OCI-LY7 (cell line): ENCODE measurements at regions not wholly inside any gene's neighbourhood (a gene's known extent, or its start where the extent isn't known, plus 50 kb on each side); places are given as distances from the start of the nearest gene placed in this dataset.

Source experiments
- BruUV-seq: library from RNA; stranded (reverse); fragments of 400-500 nt; replicated peaks from 2 replicates; lab custom pipeline; 2021; lab: Mats Ljungman, UMichigan
- CTCF ChIA-PET: fragments of 300-600 bp; sonication (Branson Sonifier 250); formaldehyde crosslinking; loops from one replicate; lab custom pipeline; 2022; ENCODE audit warnings: antibody characterized with exemption; ENCODE audit not compliant: unreplicated experiment; lab: Charles Lee
- POLR2A ChIA-PET: fragments of 300-600 bp; sonication (Branson Sonifier 250); formaldehyde crosslinking; loops from one replicate; lab custom pipeline; 2022; ENCODE audit warnings: antibody characterized with exemption; lab: Charles Lee
- DNase-seq: peaks from one replicate; pipeline ENCODE4 v3.0.0-alpha.2; 2015; ENCODE audit warnings: low spot score
- H2AFZ ChIP-seq: fragments of 200-600 bp; sonication (generic), shearing (Covaris generic); 2 replicates; pipeline ENCODE4 v1.6.1; 2014; ENCODE audit warnings: mild to moderate bottlenecking, antibody characterized with exemption, low read length, moderate library complexity
- H3K27ac ChIP-seq: fragments of 200-600 bp; sonication (generic); 2 replicates; pipeline ENCODE4 v1.5.1; 2014; ENCODE audit warnings: mixed run types, low read depth, mild to moderate bottlenecking, moderate library complexity, low read length, inconsistent platforms; ENCODE audit not compliant: poor library complexity, severe bottlenecking
- H3K36me3 ChIP-seq: fragments of 200-600 bp; sonication (generic); 2 replicates; pipeline ENCODE4 v1.6.1; 2014; ENCODE audit warnings: mild to moderate bottlenecking, antibody characterized with exemption, low read length, moderate library complexity, mixed read lengths; ENCODE audit not compliant: insufficient read depth
- H3K4me1 ChIP-seq: fragments of 200-600 bp; sonication (generic); 2 replicates; pipeline ENCODE4 v1.5.1; 2014; ENCODE audit warnings: mild to moderate bottlenecking, low read length; ENCODE audit not compliant: insufficient read depth, poor library complexity, severe bottlenecking
- H3K4me2 ChIP-seq: fragments of 200-600 bp; sonication (generic); 2 replicates; pipeline ENCODE4 v1.6.1; 2014; ENCODE audit warnings: mild to moderate bottlenecking, low read length
- H3K4me3 ChIP-seq: fragments of 200-600 bp; sonication (generic); 2 replicates; pipeline ENCODE4 v1.5.1; 2014; ENCODE audit warnings: mild to moderate bottlenecking, low read depth, low read length; ENCODE audit not compliant: poor library complexity, severe bottlenecking
- H3K79me2 ChIP-seq: fragments of 200-600 bp; sonication (generic); 2 replicates; pipeline ENCODE4 v1.6.1; 2016; ENCODE audit warnings: low read depth, mild to moderate bottlenecking, low read length, moderate library complexity, mixed read lengths; ENCODE audit not compliant: insufficient read depth
- H3K9me2 ChIP-seq: fragments of 200-600 bp; sonication (generic); 2 replicates; pipeline ENCODE4 v1.6.1; 2016; ENCODE audit warnings: mild to moderate bottlenecking, low read length, mixed read lengths; ENCODE audit not compliant: insufficient read depth
- H3K9me3 ChIP-seq: fragments of 200-600 bp; sonication (generic); 2 replicates; pipeline ENCODE4 v1.6.1; 2014; ENCODE audit warnings: mild to moderate bottlenecking, mixed run types, low read length, mixed read lengths
- H4K20me1 ChIP-seq: fragments of 200-600 bp; sonication (generic); 2 replicates; pipeline ENCODE4 v1.6.1; 2014; ENCODE audit warnings: mild to moderate bottlenecking, antibody characterized with exemption, low read length, moderate library complexity, mixed read lengths; ENCODE audit not compliant: insufficient read depth
- EZH2phosphoT487 ChIP-seq: fragments of 200-600 bp; sonication (generic); IDR thresholded peaks from 2 replicates; pipeline ENCODE4 v1.6.1; 2018; ENCODE audit warnings: low read depth, borderline replicate concordance, mild to moderate bottlenecking, mixed run types, antibody characterized with exemption, low read length, moderate library complexity, mixed read lengths
- intact Hi-C: fragments of 100-400 bp; cut with micrococcal nuclease; formaldehyde crosslinking; loops from one replicate; pipeline ENCODE4 v1.10.0; 2022; ENCODE audit not compliant: unreplicated experiment
- TF ChIP-seq, protein P1 (sequence below): fragments of 200-600 bp; sonication (generic); conservative IDR thresholded peaks from 2 replicates; pipeline ENCODE4 v1.5.1; 2014; ENCODE audit warnings: mild to moderate bottlenecking, antibody characterized with exemption, low read length, moderate library complexity, mixed read lengths

DNA sequence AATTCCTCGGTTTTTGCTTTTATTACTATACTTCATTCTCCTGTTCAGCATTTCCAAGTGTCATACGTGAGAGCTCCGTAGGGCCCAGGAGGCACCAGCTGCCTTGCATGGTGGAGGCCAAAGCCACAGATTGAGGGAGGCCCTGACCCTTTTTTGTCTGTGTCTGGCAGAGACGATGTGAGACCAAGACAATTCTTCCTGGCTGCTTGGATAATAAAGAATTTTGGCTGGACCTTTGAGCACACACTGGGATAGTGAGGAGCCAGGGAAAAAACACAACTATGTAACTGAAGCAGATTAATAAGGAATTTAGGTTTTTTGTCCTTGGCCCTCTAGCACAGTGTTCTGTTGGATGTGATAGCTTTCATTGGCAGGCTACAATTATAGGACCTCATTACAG, 161.0 kb downstream of the CPXCR1 start:
- BruUV-seq, result no TSS peak
- POLR2A ChIA-PET, result no interaction called here
- Histone ChIP-seq H3K9me2 (no peaks in the 10 kb centered on the region), H3K9me3 (no peaks in the 10 kb centered on the region), H3K27ac (no peak overlapping the region), H4K20me1 (no peaks in the 10 kb centered on the region), H3K4me2 (no peak overlapping the region), H2AFZ (no peak overlapping the region), H3K79me2 (no peaks in the 10 kb centered on the region), H3K36me3 (no peaks in the 10 kb centered on the region), H3K4me1 (no peaks in the 10 kb centered on the region), H3K4me3 (no peak overlapping the region)
- TF ChIP-seq, protein P1, sequence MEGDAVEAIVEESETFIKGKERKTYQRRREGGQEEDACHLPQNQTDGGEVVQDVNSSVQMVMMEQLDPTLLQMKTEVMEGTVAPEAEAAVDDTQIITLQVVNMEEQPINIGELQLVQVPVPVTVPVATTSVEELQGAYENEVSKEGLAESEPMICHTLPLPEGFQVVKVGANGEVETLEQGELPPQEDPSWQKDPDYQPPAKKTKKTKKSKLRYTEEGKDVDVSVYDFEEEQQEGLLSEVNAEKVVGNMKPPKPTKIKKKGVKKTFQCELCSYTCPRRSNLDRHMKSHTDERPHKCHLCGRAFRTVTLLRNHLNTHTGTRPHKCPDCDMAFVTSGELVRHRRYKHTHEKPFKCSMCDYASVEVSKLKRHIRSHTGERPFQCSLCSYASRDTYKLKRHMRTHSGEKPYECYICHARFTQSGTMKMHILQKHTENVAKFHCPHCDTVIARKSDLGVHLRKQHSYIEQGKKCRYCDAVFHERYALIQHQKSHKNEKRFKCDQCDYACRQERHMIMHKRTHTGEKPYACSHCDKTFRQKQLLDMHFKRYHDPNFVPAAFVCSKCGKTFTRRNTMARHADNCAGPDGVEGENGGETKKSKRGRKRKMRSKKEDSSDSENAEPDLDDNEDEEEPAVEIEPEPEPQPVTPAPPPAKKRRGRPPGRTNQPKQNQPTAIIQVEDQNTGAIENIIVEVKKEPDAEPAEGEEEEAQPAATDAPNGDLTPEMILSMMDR, result no peak
- TF ChIP-seq EZH2phosphoT487, result no peak
- CTCF ChIA-PET, result no interaction called here
- intact Hi-C loops, result no loop called here
- DNase-seq, result no peak

DNA sequence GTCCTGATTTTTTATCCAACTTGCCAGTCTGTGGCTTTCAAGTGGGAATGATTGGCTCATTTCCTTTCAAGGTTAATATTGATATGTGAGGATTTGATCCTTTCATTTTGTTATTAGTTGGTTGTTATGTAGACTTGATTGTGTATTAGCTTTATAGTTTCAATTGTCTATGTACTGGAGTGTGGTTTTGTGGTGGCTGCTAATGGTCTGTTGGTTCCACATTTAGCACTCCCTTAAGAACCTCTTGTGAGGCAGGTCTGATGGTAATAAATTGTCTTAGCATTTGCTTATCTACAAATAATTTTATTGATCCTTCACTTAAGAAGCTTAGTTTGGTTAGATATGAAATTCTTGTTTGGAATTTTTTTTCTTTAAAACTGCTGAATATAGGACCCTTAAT, 190.6 kb downstream of the CPXCR1 start:
- DNase-seq, result no peak
- no TSS peak for BruUV-seq
- H3K27ac ChIP-seq, result no peak overlapping the region

DNA sequence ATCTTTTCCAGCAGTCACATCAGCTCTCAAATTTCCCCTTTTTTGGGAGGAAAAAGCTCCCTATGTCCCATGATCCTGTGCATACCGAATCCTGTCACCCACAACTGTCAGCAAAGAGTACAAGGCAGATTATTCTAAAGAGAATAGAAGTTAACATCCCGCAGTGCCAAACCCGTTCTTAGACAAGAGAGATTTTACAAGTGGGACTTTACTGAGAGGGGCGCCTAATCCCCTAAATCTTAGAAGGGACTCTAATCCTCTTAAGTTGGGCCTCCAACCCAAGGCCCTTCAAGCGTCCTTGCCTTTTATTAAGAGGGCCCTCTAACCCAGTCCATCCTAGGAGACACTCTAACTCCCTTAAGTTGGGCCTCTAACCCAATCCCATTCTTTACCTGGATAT, 193.9 kb downstream of the CPXCR1 start:
- Histone ChIP-seq H3K27ac (no peak overlapping the region), H3K79me2 (no peaks in the 10 kb centered on the region), H4K20me1 (no peaks in the 10 kb centered on the region), H3K4me2 (no peak overlapping the region), H3K4me3 (no peak overlapping the region), H3K9me3 (no peaks in the 10 kb centered on the region), H3K4me1 (no peaks in the 10 kb centered on the region), H3K36me3 (no peaks in the 10 kb centered on the region), H2AFZ (no peak overlapping the region), H3K9me2 (no peaks in the 10 kb centered on the region)
- CTCF ChIA-PET, result no interaction called here
- no peak for DNase-seq
- no TSS peak for BruUV-seq
- intact Hi-C loops, result no loop called here
- TF ChIP-seq EZH2phosphoT487, result no peak
- TF ChIP-seq, protein P1, result no peak
- POLR2A ChIA-PET, result no interaction called here

More for the DNA sequence above, 190.6 kb downstream of the CPXCR1 start:
- intact Hi-C loops, result no loop called here
- TF ChIP-seq, protein P1, result no peak
- no peak for TF ChIP-seq EZH2phosphoT487
- Histone ChIP-seq H3K9me3 (no peaks in the 10 kb centered on the region), H3K79me2 (no peaks in the 10 kb centered on the region), H4K20me1 (no peaks in the 10 kb centered on the region), H3K4me2 (no peak overlapping the region), H3K36me3 (no peaks in the 10 kb centered on the region), H2AFZ (no peak overlapping the region), H3K9me2 (no peaks in the 10 kb centered on the region), H3K4me3 (no peak overlapping the region), H3K4me1 (no peaks in the 10 kb centered on the region)
- CTCF ChIA-PET, result no interaction called here
- POLR2A ChIA-PET, result no interaction called here
